B cell (primary cell): ENCODE measurements at regions not wholly inside any gene's neighbourhood (a gene's known extent, or its start where the extent isn't known, plus 50 kb on each side); places are given as distances from the start of the nearest gene placed in this dataset.

Experiments
- CTCF ChIP-seq: fragments of 200-600 bp; IDR thresholded peaks from one replicate; pipeline ENCODE4 v1.8.0; 2022; ENCODE audit warnings: antibody characterized with exemption, mild to moderate bottlenecking
- EZH2 ChIP-seq: IDR thresholded peaks from 2 replicates; pipeline ENCODE4 v1.6.1; 2012; ENCODE audit warnings: borderline replicate concordance, low read depth, mild to moderate bottlenecking, moderate library complexity, low read length; ENCODE audit not compliant: insufficient read depth, poor library complexity, severe bottlenecking

GRCh38 chr1:185369786-185370185 is 52.7 kb upstream of the IVNS1ABP start:
- no peak for TF ChIP-seq CTCF
- TF ChIP-seq EZH2: no peak
